ENCODE measurements at regions not wholly inside any gene's neighbourhood (a gene's known extent, or its start where the extent isn't known, plus 50 kb on each side); places are given as distances from the start of the nearest gene placed in this dataset.
"Not testable (repeated sequence)": the region's sequence is repeated elsewhere in the genome, so short reads cannot be mapped to it uniquely, and the experiment has no call there.

DNA sequence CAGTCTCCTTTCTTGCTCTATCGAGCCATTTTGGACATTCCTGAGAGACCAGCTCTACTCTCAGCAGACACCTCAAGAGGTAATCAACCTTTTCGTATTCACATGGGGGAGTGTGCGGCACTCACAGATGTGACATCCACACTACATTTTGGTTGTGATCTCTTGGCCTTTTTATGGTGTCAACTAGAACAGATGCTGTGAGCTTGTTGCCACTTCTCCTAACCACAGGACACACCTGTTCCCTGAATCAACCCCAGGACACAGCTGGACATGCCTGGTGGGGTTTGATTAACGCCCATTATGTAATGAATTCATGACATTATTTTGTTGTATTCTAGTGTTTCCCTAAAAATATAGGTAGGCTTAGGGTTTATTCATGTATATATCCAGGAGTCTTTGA lies 1143.6 kb downstream of the TMEM121 start:
- DNase-seq (ENCODE audit: low spot score): peak; percentile 41

DNA sequence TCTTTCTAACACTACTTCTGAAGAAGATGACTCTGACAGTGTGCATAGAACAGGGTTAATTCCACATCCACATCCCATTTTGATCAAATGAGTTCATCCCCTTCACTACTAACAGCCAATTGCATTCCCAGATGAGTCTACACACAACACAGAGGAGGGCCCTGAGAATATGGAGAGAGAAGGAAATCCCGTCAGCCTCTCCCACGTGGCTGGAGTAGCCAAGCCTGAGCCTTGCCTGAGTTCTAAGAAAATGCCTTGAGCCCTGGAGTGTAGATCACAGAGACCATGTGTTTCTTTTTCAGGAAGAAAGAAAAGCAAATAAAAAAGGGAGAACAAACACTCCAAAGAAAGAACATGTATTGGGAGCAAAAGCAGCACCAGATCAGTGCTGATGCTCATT lies 1147.7 kb downstream of the TMEM121 start:
- DNase-seq (ENCODE audit: low spot score): not testable (repeated sequence)

DNA sequence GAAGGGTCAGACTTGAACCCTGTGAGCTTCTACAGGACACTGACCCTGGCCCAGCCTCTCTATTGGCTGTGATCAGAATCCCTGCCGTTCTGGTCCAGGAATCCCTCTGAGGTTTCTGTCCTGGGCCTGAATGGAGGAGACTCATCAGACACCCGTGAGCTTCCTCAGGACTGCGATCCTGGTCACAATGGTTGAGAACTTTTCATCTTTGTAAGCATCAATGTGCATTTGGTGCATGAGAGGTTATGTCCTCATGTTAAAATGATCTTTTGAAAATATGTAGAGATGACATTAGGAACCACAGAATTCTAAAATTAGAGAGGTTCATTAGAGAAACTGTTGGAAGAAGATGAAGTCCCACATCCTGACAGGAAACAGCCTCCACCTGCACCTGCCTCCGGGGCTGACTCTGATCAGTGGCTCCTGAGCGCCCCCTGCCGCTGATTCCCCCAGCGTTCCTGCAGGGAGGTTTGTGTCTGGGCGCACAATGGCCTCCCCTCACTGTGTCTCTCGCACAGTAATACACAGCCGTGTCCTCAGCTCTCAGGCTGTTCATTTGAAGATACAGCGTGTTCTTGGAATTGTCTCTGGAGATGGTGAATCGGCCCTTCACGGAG lies 1148.2 kb downstream of the TMEM121 start:
- DNase-seq (ENCODE audit: low spot score): peak; percentile 50

DNA sequence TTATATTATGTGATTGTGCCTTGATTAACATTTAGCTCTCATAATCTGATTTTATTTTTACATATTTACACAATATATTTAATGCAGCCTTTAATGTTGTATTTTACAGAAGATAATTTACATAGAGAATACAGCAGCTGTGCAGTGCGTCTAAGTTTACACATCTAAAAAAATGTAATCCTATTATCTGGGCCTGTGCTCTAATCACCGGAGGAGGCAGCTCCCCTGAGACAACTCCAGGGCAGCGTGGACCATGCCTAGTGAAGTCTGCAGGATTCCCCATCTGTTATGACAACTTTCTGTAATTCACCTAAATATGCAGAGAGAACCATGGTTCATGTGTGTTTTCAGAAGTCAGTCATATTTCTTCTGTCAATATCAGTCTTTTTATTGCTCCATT lies 1149.3 kb downstream of the TMEM121 start:
- not testable (repeated sequence) for DNase-seq (ENCODE audit: low spot score)

DNA sequence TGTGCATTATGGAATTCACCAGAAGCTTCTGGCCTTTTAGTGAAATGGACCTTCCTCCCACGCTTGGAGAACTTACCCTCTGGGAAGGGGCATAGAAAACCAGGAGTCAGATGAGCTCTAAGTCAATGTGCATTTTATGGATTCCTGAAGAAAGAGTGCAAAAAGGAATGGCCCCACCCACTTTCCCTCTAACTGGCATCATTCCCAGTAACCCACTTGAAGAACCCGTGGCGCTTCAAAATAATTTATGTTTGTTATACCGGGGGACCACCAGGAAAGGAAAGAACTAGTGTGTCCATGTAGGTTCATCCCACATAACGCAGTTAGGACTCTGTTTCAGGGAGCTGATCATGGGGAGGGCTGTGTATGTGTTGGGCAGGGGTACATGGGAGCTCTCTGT lies 1153.4 kb downstream of the TMEM121 start:
- no peak for DNase-seq (ENCODE audit: low spot score)

DNA sequence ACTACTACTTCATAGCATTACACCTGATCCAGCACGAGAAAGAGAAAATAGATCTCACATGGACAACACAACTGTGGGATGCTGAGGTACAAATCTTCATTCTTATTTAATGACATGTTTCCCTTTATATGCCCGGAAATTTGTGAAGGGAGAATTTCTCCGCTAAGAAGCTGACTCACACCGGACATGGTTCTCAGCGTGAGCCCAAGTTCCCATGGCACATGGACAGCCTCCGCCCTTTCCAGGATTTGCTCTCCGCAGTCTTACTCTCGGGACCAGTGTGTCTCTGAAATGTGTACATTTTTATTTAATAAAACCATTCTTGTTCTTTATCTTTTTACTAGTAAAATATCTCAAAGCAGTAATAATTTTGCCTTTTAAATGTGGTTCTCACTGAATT lies 1154.8 kb downstream of the TMEM121 start:
- no peak for DNase-seq (ENCODE audit: low spot score)

DNA sequence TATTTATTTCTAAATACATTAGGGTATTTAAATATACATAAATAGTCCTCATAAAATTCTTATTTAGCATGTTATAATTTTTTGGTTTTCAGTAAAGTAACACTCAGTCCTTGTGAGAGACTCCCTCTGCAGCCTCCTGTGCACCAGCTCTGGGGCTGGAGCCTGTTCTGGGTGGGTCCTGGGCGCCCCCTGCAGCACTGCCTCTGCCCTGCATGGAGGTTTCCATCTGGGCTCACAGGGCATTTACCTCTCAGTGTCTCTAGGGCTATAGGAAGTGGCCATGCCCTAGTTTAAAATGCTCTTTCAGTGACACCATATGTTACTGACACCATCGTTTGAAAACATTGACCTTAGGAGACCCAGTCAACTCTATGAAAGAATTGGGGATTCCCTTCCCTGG lies 1155.2 kb downstream of the TMEM121 start:
- peak; percentile 37 for DNase-seq (ENCODE audit: low spot score)

DNA sequence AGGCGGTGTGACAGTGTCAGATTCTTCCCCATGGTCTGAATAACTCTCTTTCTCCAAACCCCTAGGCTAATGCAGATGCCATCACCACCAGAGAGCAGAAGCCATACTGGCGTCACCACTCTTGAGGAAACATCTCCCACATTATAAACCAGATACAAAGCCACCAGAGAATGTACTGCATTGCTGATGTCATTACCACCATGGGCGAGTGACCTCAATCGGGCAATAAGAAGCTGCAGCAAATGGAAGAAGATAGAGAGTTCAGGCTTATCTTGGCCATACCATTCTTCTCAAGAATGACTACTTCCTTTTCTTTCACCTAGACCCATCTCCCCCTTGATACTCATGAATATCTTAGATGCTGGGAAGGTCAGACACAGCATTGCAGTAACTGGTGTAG lies 1157.2 kb downstream of the TMEM121 start:
- no peak for DNase-seq (ENCODE audit: low spot score)

DNA sequence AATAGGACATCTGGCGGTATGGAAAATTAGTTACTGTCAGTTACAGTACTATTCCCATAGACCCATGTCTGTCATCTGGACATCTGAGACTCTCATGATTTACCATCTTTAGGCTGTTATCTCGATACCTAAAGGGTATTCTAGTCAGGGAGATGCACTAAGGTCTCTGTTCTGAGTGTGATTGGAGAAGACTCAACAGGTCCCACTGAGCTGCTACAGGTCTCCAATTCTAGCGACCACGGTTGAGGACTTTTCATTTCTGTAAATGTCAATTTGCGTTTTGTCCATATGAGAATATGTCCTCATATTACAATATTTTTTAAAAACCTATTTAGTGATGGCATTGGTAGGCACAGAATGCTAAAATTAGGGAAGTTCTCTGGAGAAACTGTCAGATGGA lies 1160.2 kb downstream of the TMEM121 start:
- DNase-seq (ENCODE audit: low spot score): no peak

DNA sequence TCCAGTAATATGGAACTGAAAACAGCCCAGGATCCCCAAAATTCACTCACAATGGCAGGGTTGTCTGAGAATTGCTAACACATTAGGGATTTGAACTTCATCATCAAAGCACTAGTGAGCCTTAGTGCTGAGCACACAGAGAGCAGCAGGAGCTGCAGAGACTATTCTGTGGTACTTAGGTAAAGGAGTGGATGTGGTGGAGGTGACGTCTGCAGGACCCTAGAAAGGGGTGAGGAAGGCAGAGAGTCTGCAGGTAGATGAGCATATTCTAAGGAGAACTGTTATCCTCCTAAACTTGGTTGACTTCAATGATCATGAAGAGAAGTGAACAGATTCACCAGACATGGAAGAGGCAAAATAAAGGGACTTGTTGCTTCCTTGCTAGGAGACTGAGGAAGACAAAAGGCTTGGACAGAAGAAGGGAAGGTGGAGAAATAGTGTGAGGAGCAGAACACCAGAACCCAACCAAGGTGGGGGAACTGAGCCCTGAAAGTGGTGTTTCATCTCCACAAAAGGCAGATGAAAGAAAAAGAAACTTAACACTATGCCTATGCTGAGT lies 1164.0 kb downstream of the TMEM121 start:
- no peak for DNase-seq (ENCODE audit: low spot score)

DNA sequence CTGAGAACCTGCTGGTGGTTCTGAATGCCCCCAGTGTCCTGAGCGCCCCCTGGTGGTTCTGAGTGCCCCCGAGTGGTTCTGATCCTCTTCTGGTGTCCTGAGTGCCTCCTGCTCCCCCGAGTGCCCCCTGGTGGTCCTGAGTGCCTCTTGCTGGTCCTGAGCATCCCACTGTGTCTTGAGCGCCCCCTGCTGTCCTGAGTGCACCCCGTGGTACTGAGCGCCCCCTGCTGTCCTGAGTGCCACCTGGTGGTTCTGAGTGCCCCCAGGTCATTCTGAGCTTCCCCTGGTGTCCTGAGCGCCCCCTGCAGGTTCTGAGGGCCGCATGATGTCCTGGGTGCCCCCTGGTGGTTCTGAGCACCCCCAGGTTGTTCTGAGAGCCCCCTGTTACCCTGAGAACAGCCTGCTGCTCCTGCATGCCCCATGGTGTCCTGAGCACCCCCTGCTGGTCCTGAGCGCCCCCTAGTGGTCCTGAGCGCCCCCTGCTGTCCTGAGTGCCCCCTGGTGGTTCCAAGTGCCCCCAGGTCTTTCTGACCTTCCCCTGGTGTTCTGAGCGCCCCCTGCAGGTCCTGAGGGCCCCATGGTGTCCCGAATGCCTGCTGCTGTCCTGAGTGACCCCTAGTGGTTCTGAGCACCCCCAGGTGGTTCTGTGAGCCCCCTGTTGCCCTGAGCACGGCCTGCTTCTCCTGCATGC lies 1165.4 kb downstream of the TMEM121 start:
- DNase-seq (ENCODE audit: low spot score): peak; percentile 92

DNA sequence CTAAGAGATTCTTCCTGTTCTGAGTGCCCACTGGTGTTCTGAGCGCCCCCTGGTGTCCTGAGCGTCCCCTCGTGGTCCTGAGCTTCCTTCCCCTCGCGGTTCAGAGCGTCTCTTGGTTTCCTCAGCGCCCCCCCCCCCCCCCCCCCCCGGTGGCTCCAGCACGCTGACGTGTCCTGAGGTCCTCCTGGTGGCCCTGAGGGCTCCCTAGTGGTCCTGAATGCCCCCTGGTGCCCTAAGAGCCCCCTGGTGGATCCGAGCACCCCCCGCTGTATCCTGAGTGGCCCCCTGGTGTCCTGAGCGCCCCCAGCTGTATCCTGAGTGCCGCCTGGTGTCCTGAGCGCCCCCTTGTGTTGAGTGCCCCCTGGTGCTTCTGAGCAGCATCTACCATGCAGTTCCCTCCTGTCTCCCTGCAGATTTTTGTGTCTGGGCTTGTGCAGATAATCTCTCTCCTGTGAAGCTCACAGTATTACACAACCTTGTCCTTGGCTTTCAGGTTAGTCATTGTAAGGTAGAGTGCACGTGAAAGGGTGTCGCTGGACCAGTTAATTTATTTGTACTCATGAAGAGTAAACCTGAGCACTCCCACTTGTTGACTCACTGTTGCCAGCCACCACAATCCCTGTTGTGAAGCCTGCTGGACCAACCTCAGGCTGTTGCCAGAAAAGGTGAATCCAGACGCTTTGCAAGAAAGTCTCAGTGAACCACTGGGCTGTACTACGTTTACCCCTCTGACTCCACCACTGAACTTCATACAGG lies 1168.4 kb downstream of the TMEM121 start:
- peak; percentile 82 for DNase-seq (ENCODE audit: low spot score)

DNA sequence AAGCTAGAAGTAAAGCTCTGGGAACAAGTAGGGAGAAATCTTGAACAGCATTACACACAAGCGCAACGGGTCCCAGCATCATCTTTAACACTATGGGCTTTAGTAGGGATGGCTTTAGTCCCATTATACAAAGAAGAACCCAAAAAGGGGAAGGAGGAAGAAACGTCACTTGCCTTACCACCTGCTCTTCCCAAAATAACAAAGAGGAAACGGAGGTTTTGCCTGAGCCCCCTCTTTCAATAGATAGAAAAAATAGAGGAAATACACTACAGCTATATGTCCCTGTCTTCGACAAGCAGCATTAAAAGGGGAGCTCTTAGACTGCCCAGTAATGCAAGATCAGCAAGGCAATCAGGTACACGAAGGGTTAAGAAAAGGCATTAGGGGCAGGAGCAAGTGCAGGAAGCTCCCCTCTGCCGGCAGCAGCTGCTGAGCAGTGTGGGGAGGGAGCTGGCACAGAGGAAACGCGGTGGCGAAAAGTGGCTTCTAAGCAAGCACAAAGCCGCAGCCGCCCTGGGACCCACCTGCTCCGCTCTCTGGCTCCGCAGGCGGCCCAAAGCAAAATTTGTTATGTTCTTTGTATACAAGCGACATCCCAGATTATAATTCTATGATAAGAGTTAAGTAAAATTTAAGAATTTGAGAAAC lies 1172.4 kb downstream of the TMEM121 start:
- DNase-seq (ENCODE audit: low spot score): peak; percentile 77

DNA sequence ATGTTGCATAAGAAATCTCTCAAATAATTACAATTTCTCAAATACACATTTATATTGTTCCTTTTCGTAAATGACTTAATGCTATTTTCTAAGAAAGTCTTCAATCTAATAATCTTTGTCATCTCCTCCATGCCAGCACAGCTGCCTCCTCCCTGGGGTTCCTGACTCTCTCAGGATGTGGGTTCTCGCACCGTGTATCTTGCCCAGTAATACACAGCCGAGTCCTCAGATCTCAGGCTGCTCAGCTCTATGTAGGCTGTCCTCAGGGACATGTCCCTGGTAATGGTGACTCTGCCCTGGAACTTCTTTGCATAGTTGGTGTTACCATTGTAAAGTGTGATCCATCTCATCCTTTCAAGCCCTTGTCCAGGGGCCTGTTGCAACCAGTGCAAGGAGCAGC lies 1177.3 kb downstream of the TMEM121 start:
- not testable (repeated sequence) for DNase-seq (ENCODE audit: low spot score)

DNA sequence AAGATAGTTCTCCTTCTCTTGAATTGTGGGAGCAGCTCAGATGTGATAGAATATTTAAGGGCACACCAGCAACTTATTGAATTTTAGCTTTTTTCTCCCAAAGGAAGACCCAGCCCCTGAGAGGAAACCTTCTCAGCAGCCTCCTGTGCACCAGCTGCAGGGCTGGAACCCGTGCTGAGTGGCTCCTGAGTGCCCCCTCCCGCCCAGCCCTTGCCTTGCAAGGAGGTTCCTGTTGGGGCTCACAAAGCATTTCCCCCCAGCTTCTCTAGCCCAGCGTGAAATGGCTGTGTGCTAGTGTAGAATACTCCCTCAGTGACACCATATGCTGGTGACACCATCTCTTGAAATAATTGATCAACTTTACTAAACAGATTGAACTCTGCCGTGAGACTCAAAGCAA lies 1180.1 kb downstream of the TMEM121 start:
- DNase-seq (ENCODE audit: low spot score): peak; percentile 49

DNA sequence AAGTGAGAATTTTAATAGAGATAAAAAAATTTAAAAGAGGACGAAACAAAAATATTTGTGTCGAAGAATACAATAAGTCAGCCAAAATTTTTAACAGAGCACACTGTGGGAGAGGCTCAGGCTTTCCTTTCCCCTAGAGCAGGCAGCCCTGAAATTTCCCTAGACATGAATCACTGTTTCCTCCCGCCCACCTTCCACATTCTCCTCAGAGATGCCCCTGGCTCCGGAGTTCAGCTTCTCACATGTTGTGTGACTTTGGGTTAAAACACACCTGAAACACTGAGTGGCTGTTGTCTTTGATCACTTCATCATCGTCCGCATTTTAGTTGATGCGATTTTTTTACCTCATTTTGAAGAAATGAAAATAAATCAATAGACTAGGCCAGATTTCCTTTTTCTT lies 1183.8 kb downstream of the TMEM121 start:
- DNase-seq (ENCODE audit: low spot score): not testable (repeated sequence)

DNA sequence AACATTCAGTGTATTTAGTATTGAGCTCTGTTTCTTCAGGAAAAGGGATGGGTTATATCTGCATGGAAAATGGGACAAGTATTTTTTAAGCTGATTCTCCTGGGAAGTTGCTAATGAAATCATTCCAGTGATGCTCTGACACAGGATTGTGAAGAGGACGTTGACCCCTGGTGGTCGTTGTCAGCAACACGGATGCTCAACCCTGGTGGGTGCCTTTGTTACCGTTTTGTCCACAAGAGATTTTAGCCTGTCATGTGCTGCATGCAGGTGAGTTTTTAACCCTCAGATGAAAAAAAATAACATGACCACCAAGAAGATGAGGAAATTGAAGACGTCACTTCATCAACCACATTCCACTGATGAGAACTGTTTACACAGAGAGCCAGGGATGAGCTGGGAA lies 1186.1 kb downstream of the TMEM121 start:
- peak; percentile 51 for DNase-seq (ENCODE audit: low spot score)

DNA sequence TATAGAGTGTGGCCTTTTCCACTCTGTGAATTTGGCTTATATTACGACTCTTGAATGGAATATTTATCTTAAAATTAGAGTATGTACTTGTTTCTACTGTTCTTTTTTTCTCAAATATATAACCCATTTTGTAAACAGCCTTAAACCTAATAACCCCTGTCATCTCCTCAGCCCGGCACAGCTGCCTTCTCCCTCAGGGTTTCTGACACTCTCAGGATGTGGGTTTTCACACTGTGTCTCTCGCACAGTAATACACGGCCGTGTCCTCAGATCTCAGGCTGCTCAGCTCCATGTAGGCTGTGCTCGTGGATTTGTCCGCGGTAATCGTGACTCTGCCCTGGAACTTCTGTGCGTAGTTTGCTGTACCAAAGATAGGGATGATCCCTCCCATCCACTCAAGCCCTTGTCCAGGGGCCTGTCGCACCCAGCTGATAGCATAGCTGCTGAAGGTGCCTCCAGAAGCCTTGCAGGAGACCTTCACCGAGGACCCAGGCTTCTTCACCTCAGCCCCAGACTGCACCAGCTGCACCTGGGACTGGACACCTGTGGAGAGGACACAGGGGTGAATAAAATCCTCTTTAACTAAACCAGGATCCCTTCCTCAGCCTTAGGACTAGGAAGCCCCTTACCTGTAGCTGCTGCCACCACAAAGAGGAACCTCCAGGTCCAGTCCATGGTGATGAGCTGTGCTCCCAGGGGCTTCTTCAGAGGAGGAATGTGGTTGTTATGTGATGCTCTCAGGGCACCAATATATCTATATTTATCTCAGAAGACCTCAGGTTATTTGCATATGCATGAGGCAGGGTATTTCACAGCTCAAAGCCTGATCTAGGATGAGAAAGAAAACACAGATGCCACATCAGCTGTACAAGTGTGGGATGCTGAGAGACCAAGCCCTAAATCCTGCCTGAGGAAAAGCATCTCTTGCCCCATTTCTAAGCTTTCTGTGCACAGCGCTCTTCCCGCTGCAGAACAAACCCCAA lies 1188.4 kb downstream of the TMEM121 start:
- peak; percentile 43 for DNase-seq (ENCODE audit: low spot score)

DNA sequence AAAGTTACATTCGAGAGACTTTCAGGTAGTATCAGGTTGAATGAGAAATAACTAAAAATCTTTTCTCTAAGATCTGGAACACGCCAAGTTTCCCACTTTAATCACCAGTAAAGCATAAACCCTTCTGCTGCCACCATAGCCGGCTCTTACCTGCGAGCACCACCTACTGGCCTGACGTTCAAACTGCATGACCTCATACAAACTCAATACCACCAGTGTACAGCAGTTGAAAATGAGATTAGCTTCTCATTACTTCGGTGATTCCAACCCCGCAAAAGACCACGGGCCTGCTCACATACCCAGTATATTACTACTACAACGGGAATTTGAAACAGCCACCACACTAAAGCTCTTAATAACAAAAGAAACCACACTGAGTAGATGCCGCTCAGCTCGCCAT lies 1191.2 kb downstream of the TMEM121 start:
- not testable (repeated sequence) for DNase-seq (ENCODE audit: low spot score)

DNA sequence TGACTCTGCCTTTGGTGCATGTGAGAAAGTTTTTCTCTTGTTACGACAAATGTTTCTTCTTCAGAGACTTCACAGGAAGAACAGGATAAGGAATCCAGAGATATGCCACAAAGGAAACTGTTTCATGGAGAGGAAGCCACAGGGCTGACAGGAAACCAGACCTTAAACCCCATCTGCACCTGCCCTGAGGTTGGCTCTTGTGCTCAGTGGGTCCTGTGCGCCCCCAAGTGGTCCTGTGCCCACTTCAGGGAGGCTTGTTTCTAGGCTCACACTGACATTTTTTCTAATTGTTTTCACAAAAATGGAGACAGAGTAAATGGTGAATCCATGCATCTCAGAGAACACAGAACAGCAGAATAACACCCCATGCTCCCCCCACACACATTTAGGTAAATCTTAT lies 1193.5 kb downstream of the TMEM121 start:
- DNase-seq (ENCODE audit: low spot score): not testable (repeated sequence)

DNA sequence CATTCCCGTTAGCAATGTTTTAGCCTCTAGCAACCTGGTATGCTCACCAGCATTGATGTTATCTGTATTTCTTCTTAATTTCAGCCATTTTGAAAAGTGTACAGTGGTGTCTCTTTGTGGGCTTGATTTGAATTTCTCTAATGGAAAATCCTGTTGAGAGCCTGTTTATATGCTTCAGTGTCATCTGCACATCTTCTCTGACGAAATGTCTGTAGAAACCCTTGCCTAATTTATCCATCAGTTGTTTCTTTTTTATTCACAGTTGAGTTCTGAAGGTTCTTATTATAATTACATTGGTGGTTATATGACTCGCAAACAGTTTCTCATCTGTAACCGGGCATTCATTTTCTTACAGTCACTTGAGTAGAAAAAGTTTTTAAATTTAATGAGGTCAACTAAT lies 1195.5 kb downstream of the TMEM121 start:
- peak; percentile 49 for DNase-seq (ENCODE audit: low spot score)
